ENCODE measurements at regions not wholly inside any gene's neighbourhood (a gene's known extent, or its start where the extent isn't known, plus 50 kb on each side); places are given as distances from the start of the nearest gene placed in this dataset.

- no peak for TF ChIP-seq CTCF (IDR thresholded peaks at IDR 0.05; ENCODE audit: control insufficient read depth, extremely low read depth, insufficient read depth)
- no peak for DNase-seq (ENCODE audit: low read depth)
- no peak overlapping the region for H3K4me3 ChIP-seq (ENCODE audit: low read depth, low read length)
Observed at GRCh38 chr7:46011501-46011900, 90.4 kb upstream of the IGFBP3 start.

GRCh38 chr7:46011059-46011458 is 90.0 kb upstream of the IGFBP3 start:
- DNase-seq (ENCODE audit: low read depth), result no peak
- no peak overlapping the region for H3K4me3 ChIP-seq (ENCODE audit: low read depth, low read length)
- TF ChIP-seq CTCF (IDR thresholded peaks at IDR 0.05; ENCODE audit: control insufficient read depth, extremely low read depth, insufficient read depth), result no peak

- no peak for DNase-seq (ENCODE audit: low read depth)
- no peak overlapping the region for H3K4me3 ChIP-seq (ENCODE audit: low read depth, low read length)
- no peak for TF ChIP-seq CTCF (IDR thresholded peaks at IDR 0.05; ENCODE audit: control insufficient read depth, extremely low read depth, insufficient read depth)
Observed at GRCh38 chr7:46009211-46009610, 88.1 kb upstream of the IGFBP3 start.

- no peak for TF ChIP-seq CTCF (IDR thresholded peaks at IDR 0.05; ENCODE audit: control insufficient read depth, extremely low read depth, insufficient read depth)
Observed at GRCh38 chr7:46007990-46008643, 87.0 kb upstream of the IGFBP3 start.

GRCh38 chr7:46007194-46007593 is 86.1 kb upstream of the IGFBP3 start:
- no peak for DNase-seq (ENCODE audit: low read depth)
- no peak for TF ChIP-seq CTCF (IDR thresholded peaks at IDR 0.05; ENCODE audit: control insufficient read depth, extremely low read depth, insufficient read depth)
- no peak overlapping the region for H3K4me3 ChIP-seq (ENCODE audit: low read depth, low read length)

More at GRCh38 chr7:46007990-46008643, 87.0 kb upstream of the IGFBP3 start:
- no peak overlapping the region for H3K4me3 ChIP-seq (ENCODE audit: low read depth, low read length)
- peak; percentile 36 for DNase-seq (ENCODE audit: low read depth)

- DNase-seq (ENCODE audit: low read depth), result no peak
- TF ChIP-seq CTCF (IDR thresholded peaks at IDR 0.05; ENCODE audit: control insufficient read depth, extremely low read depth, insufficient read depth), result no peak
- H3K4me3 ChIP-seq (ENCODE audit: low read depth, low read length), result no peak overlapping the region
Observed at GRCh38 chr7:46006723-46007122, 85.7 kb upstream of the IGFBP3 start.

GRCh38 chr7:46006212-46006611 is 85.1 kb upstream of the IGFBP3 start:
- H3K4me3 ChIP-seq (ENCODE audit: low read depth, low read length), result no peak overlapping the region
- no peak for TF ChIP-seq CTCF (IDR thresholded peaks at IDR 0.05; ENCODE audit: control insufficient read depth, extremely low read depth, insufficient read depth)
- no peak for DNase-seq (ENCODE audit: low read depth)
